VCaP (cell line): ENCODE measurements at regions not wholly inside any gene's neighbourhood (a gene's known extent, or its start where the extent isn't known, plus 50 kb on each side); places are given as distances from the start of the nearest gene placed in this dataset.

ENCODE experiments used
- H3K27ac ChIP-seq: fragments of 450-650 bp; 2 replicates; pipeline ENCODE4 v1.5.1; 2017
- TF ChIP-seq, protein P1 (sequence below): fragments of 450-650 bp; conservative IDR thresholded peaks from 2 replicates; pipeline ENCODE4 v1.5.1; 2017; ENCODE audit warnings: mild to moderate bottlenecking, moderate library complexity

DNA sequence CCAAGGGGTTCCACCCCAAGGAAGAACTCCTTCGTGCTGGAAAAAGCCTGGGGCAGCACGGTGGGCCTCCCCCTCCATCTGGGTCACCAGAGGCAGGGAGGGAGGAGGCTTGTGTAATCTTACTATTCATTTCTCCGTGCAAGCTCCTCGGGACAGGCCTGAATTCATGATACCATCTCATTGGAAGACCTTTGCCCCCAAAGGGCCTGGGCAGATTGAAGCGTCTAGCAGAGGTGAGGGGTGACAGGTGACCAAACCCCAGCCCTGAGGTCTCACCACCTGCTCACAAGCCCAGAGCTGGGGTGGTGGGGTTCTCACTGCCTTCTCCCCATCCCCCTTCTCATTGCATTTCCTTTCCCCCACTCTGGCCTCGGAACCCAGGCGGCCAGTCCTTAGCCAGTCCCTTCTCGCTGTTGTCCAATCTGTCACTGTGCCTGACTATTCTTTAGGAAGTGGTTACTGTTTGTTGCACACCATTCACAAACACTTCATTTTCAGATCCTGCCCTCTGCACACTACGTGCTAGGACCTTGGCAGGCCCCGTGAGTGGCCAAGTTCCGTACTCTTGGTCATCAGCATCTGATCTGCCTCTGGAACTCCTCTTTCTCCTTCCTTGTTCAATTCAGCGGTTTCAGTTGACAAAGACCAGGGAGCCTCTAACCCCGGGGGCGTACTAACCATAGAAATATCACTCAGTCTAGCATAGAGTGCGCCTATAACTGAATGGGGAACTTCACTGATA is 137.1 kb downstream of the LY86 start:
- H3K27ac ChIP-seq: no peak overlapping the region
- TF ChIP-seq, protein P1, sequence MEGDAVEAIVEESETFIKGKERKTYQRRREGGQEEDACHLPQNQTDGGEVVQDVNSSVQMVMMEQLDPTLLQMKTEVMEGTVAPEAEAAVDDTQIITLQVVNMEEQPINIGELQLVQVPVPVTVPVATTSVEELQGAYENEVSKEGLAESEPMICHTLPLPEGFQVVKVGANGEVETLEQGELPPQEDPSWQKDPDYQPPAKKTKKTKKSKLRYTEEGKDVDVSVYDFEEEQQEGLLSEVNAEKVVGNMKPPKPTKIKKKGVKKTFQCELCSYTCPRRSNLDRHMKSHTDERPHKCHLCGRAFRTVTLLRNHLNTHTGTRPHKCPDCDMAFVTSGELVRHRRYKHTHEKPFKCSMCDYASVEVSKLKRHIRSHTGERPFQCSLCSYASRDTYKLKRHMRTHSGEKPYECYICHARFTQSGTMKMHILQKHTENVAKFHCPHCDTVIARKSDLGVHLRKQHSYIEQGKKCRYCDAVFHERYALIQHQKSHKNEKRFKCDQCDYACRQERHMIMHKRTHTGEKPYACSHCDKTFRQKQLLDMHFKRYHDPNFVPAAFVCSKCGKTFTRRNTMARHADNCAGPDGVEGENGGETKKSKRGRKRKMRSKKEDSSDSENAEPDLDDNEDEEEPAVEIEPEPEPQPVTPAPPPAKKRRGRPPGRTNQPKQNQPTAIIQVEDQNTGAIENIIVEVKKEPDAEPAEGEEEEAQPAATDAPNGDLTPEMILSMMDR: no peak

DNA sequence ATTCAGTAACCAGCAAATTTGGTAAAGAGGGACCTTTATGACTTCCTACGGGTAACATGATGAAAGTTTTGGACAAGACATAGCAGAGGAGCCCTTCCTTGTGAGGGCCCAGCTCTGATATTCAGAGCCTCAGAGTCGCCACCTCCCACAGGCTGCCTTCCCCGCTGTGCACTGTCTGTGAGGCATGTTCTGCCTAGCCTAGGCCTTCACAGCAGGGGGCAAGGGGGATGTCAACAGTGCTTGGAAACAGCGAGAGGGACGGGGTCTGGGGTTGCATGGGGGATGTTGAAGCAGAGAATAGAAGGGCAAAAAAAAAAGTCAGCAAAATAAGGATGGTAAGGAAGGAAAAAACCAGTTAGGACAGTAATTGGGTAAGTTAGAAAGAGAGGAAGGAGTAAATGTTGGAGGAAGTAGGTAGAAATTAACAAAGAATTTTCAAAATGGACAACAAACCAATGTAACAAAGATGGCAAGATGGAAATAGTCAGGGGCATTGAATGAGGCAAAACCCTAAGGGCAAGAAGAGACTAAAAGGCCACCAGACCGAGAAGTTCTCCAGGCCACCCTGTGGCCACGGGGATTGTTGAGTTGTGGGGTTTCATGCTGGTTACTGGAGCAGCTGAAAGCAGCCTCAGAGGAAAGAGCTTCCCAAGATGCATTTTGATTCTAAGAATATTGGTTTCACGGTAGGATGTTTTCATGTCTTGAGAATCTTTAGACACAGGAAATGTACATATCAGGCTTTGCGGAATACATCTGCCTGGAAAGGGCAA is 139.8 kb downstream of the LY86 start:
- H3K27ac ChIP-seq: no peak overlapping the region
- TF ChIP-seq, protein P1: no peak

DNA sequence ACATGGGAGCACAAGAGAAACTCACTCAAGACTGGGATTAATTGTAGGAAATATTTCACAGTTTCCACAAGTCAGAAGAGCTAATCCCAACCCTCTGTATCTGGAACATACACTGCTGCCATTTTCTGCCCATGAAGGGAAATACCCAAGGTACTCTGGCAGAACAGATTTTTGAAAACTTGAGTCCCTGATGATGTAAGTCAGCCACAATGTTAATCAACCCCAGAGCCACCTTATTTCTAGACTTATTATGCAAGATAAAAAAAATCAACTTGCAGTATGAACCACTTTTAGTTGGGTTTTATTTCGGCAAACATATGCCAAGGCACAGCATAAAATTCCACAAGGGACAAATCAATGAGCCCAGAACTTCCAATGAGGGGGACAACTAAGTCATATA is 141.5 kb downstream of the LY86 start:
- H3K27ac ChIP-seq: no peak overlapping the region
- TF ChIP-seq, protein P1: no peak

DNA sequence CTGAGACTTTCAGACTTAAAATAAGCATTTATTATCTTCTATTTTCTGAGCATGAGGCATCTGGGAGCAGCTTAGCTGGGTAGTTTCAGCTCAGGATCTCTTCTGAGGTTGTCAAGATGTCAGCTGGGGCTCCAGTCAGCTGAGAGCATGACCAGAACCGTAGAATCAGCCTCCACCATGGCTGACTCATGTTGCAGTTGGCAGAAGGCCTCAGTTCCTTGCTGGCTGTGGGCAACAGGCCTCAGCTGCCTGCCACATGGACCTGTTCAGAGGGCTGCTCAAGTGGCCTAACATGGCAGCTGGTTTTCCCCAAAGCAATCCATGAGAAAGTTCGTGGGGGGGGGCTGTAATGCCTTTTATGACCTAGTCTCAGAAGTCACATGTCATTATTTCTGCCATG is 142.3 kb downstream of the LY86 start:
- TF ChIP-seq, protein P1: no peak
- H3K27ac ChIP-seq: no peak overlapping the region

DNA sequence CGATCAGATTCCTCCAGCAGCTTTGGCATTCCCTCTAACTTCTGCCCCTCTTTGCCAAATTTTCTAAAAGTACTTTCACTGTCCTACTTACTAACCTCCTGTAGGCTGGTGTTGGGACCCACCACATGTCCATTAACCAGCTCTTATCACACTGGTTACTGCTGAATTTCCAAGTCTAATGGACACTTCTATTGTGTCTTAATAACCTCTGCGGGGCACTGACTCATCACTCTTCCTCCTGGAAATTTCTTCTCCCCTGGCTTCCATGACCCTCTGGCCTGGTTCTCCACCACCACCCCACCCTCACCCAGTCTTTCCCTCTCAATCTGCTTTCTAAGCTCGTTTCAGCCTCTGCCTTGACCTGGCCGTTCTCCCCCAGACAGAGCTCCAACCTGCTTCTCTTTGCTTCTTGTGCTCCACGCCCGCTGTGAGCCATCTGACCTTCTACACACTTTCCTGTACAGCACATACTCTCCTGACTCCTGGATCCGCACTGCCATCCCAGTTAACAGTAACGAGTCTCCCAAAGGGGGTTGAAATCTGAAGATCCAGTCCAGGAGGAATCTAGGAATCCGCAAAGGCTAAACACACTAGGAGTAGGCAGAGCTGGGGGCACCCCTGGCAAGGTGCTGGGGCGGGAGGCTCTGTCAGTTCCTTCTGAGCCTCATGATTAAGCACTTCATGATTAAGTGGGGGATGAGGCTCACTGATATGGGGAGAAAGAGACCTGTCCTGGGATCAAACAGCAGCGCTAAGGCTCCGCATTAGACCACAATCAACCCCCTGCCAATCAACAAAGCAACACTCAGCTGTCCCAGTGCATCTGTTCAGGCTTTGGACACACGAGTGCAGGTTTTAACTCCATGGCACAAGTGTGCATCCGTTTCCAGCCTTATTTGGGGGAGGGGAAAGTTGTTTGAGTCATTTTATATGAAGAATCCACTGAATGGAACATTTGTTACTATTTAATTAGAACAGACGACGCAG is 146.3 kb downstream of the LY86 start:
- H3K27ac ChIP-seq: no peak overlapping the region

DNA sequence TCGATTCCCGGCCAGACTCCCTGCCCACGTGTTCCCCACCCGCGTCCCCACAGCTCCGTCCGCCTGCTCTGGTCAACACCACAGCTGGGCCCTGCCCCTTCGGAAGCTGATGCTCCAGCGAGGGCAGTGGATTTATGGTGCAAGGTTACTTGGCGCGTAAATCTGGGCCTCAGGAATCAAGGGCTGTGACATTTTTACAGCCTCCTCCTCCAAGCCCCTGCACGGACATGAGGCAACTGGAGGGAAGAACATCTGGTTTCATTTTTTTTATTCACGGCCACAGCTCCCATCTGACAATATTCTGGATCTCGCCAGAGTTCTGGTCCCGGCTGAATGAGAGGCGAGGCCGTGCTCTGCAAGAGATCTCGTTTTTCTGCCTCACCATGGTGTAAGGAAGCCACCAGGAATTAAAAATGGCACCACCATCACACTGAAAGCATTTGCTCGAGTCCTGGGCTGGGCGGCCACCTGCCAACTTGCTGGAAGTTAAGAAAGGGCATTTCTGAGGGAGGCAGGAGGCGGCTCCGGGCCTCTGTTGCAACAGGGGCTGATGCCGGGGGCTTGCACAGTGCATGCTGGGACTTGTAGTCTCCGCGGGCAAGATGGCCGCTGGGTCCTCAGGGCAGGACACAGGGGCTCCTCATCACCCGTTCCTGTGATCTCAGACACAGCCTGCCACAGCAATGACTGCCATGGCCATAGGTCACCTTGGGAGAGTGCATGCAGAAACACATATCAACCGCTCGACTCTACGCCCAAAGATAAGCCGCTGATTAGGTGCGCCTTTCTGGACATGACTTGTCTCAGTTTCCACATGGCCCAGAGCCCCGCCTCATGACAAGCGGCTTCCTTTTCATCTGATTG is 148.5 kb downstream of the LY86 start:
- no peak overlapping the region for H3K27ac ChIP-seq
- TF ChIP-seq, protein P1: no peak

More for the DNA sequence above, 146.3 kb downstream of the LY86 start:
- TF ChIP-seq, protein P1: no peak
